Tibial artery (tissue), 4 donors: ENCODE measurements at regions not wholly inside any gene's neighbourhood (a gene's known extent, or its start where the extent isn't known, plus 50 kb on each side); places are given as distances from the start of the nearest gene placed in this dataset.
A peak's percentile ranks its signal among the peaks of the same experiment; 100 is the strongest.
"Not testable (repeated sequence)": the region's sequence is repeated elsewhere in the genome, so short reads cannot be mapped to it uniquely, and the experiment has no call there.

ENCODE experiments used
- DNase-seq, 2 donors: peaks; one replicate each; pipeline ENCODE4 v3.0.0-alpha.2; 2019
- H3K27ac ChIP-seq, 2 donors: fragments of 200-600 bp; sonication (generic) in 1 of 2; 1 replicate in 1 of 2; 2 replicates in 1 of 2; pipeline ENCODE4 v1.5.1; 2018 to 2019; ENCODE audit warnings: mild to moderate bottlenecking in 1 of 2
- H3K27me3 ChIP-seq, 2 donors: fragments of 200-600 bp; sonication (generic) in 1 of 2; one replicate each; pipeline versions ENCODE4 v1.5.1 to v1.6.0; 2016 to 2019
- H3K36me3 ChIP-seq, 3 donors: fragments of 200-600 bp; sonication (generic) in 2 of 3; one replicate each; pipeline ENCODE4 v1.5.1; 2016 to 2019; ENCODE audit warnings: mild to moderate bottlenecking in 2 of 3
- H3K4me1 ChIP-seq, 4 donors: fragments of 200-600 bp; sonication (generic) in 2 of 4; 1 replicate in 3 of 4; 2 replicates in 1 of 4; pipeline ENCODE4 v1.5.1; 2016 to 2019
- H3K4me3 ChIP-seq, 2 donors: fragments of 200-600 bp; sonication (generic) in 1 of 2; 1 replicate in 1 of 2; 2 replicates in 1 of 2; pipeline ENCODE4 v1.5.1; 2018 to 2019; ENCODE audit warnings: mild to moderate bottlenecking in 2 of 2
- H3K9me3 ChIP-seq, 3 donors: fragments of 200-600 bp; sonication (generic) in 1 of 3; one replicate each; pipeline ENCODE4 v1.5.1; 2016 to 2019
- intact Hi-C: fragments of 100-400 bp; cut with DNase I; formaldehyde crosslinking; loops from one replicate; pipeline ENCODE4 v1.15.0; 2023; ENCODE audit warnings: low total_unique reads
- TF ChIP-seq, protein P1 (sequence below), 2 experiments: fragments of 200-600 bp in 1 of 2; fragments of 450-650 bp in 1 of 2; IDR thresholded peaks; one replicate each; pipeline ENCODE4 v1.5.1; 2017 to 2019; ENCODE audit warnings: antibody characterized with exemption in 2 of 2, mild to moderate bottlenecking in 1 of 2, moderate library complexity in 1 of 2

DNA sequence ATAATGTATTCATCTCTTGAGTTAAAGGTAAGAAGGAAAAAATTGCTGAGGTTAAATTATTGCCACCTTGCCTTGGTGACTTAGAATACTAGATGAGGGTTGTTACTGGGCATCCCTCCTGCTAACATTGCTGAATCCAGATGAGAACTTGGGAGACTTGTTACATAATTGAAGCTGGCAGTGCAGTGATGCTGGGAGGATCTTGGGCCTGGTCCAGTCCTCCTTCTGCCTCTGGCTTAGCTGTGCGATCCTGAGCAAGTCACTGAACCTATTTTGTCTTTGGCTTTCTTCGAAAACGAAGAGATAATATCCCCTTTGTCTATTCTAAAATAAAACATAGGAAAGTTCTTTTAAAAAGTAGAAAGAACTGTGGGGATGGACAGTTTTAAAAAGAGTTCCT is 244.9 kb upstream of the NRIP1 start:
- H3K36me3 ChIP-seq, result no peaks in the 10 kb centered on the region
- no peak overlapping the region for H3K27ac ChIP-seq
- intact Hi-C loops, result no loop called here
- no peaks in the 10 kb centered on the region for H3K27me3 ChIP-seq
- TF ChIP-seq, protein P1, sequence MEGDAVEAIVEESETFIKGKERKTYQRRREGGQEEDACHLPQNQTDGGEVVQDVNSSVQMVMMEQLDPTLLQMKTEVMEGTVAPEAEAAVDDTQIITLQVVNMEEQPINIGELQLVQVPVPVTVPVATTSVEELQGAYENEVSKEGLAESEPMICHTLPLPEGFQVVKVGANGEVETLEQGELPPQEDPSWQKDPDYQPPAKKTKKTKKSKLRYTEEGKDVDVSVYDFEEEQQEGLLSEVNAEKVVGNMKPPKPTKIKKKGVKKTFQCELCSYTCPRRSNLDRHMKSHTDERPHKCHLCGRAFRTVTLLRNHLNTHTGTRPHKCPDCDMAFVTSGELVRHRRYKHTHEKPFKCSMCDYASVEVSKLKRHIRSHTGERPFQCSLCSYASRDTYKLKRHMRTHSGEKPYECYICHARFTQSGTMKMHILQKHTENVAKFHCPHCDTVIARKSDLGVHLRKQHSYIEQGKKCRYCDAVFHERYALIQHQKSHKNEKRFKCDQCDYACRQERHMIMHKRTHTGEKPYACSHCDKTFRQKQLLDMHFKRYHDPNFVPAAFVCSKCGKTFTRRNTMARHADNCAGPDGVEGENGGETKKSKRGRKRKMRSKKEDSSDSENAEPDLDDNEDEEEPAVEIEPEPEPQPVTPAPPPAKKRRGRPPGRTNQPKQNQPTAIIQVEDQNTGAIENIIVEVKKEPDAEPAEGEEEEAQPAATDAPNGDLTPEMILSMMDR (IDR thresholded peaks at IDR 0.05), result no peak
- peaks cover 0 to 3% (median 0%) of the 10 kb centered on the region in 4 donors for H3K4me1 ChIP-seq
- no peaks in the 10 kb centered on the region for H3K9me3 ChIP-seq
- no peak overlapping the region for H3K4me3 ChIP-seq
- peak; percentile 45 to 67 for DNase-seq

DNA sequence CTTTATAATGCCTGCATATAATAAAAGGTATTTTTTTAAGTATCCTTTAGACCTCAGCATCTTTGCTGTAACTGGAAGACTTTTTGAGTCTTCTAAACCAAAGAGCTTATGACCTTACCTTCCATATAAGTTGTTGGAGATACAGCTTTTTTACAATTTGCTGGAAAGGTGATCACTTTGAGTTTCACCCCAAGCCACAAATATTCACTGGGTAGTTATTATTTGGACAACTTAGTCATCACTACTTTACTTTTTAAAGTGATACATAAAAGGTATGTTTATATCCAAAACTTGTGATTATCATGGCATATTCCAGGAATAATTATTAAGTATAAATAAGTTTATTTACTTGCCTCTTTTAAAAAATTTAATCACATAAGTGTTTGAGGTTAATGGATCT is 246.7 kb upstream of the NRIP1 start:
- TF ChIP-seq, protein P1 (IDR thresholded peaks at IDR 0.05), result no peak
- Histone ChIP-seq H3K9me3 (no peaks in the 10 kb centered on the region), H3K4me3 (no peak overlapping the region), H3K27me3 (no peaks in the 10 kb centered on the region), H3K4me1 (peaks cover 0 to 3% (median 0%) of the 10 kb centered on the region in 4 donors), H3K27ac (no peak overlapping the region), H3K36me3 (no peaks in the 10 kb centered on the region)
- intact Hi-C loops, result no loop called here
- DNase-seq, result no peak

DNA sequence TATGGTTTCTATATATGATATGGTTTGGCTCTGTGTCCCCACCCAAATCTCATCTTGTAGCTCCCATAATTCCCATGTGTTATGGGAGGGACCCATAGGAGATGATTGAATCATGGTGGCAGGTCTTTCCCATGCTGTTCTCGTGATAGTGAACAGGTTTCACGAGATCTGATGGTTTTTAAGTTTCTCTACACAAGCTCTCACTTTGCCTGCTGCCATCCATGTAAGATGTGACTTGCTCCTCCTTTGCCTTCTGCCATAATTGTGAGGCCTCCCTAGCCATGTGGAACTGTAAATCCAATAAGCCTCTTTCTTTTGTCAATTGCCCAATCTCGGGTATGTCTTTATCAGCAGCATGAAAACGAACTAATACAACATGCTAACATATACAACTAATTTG is 252.2 kb upstream of the NRIP1 start:
- DNase-seq, H3K4me3 ChIP-seq: not testable (repeated sequence)

DNA sequence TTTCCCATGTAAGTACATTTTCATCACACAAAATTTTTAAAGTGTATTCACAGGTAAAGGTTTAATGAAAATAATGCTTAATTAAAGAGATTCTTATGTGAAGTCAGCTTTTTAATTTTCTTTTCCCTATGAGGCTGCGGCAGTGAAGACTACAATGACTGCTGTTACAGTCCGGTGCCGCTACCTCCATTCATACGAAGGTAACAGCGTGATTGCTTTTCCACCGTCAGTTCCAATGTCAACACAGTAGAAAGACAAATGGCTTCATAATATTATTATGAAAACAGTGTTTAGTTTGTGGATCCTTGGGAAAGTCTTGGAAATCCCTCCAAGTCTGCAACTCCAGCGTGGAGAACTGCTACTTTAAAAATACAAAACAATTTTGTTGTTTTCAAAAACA is 254.9 kb upstream of the NRIP1 start:
- no peak for DNase-seq
- TF ChIP-seq, protein P1 (IDR thresholded peaks at IDR 0.05), result no peak
- H3K27me3 ChIP-seq, result no peaks in the 10 kb centered on the region
- H3K36me3 ChIP-seq, result no peaks in the 10 kb centered on the region
- H3K4me1 ChIP-seq, result no peaks in the 10 kb centered on the region
- no peaks in the 10 kb centered on the region for H3K9me3 ChIP-seq
- no peak overlapping the region for H3K4me3 ChIP-seq
- H3K27ac ChIP-seq, result no peak overlapping the region
- intact Hi-C loops, result no loop called here

More for the DNA sequence above, 252.2 kb upstream of the NRIP1 start:
- H3K27ac ChIP-seq, H3K4me1 ChIP-seq, H3K36me3 ChIP-seq, H3K27me3 ChIP-seq, H3K9me3 ChIP-seq, intact Hi-C loops: not testable (repeated sequence)

DNA sequence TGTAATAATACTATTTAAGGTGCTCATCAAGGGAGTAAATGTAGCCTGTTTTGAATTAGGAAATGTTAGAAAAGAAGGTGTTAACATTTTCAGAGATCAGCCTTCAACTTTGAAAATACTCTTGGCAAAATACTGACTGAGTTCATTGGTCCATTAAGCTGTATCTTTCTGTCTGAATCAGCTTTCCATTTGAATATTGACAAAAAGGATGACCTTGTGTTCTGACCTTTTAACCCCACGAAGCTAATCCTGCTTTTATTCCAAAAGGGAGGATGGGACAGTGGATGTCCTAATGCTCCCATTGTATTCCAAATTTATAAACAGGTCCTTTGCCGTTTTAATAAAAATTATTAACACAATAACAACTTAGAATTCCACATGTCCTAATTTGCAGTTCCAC is 259.7 kb upstream of the NRIP1 start:
- DNase-seq, result no peak
- no peaks in the 10 kb centered on the region for H3K4me1 ChIP-seq
- no peak overlapping the region for H3K4me3 ChIP-seq
- intact Hi-C loops, result no loop called here
- TF ChIP-seq, protein P1 (IDR thresholded peaks at IDR 0.05), result no peak
- H3K27me3 ChIP-seq, result no peaks in the 10 kb centered on the region
- H3K36me3 ChIP-seq, result no peaks in the 10 kb centered on the region
- H3K27ac ChIP-seq, result no peak overlapping the region
- peaks cover 0 to 2% (median 0%) of the 10 kb centered on the region in 3 donors for H3K9me3 ChIP-seq

DNA sequence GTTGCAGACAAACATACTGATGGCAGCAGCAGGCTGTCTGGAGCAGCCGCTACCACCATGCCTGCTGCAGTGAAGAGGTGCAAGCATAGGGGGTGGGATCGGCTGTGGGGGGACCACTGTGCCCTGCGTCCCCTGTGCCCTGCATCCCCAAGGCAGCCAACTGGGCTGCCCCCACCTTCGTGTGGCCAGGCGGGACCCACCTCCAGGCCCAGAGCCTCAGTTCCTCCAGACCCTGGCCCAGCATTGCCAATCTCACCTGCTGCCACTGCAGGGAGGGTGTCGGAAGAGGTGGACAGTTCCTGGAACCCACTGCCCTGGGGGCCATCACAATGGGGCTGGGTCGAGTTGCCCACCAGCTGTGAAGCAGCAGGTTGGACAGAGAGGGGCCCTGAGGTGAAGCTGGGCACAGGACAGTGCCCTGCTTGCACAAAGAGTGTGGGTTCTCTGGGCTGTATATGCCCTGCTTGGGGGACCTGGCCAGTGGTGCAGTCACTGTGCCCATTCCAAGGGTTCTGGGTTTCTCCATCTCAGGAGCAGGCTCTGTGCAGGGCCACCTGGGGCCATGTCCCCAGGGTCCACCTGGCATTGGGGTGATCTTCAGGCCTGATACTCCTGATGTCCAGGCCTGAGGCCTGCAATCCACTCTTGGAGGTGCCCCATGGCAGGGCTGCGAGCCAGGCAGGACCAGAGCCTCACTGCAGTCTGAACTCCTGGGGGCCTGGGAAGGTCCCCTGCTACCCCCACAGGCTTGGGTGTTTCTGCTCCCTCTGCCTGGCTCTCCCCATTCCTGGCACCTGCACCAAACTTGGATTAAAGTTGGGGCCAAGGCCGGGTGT is 261.4 kb upstream of the NRIP1 start:
- DNase-seq, result no peak
- Histone ChIP-seq H3K4me3 (no peak overlapping the region), H3K27ac (no peak overlapping the region), H3K9me3 (peaks cover 0 to 2% (median 0%) of the 10 kb centered on the region in 3 donors), H3K4me1 (no peaks in the 10 kb centered on the region), H3K36me3 (no peaks in the 10 kb centered on the region), H3K27me3 (no peaks in the 10 kb centered on the region)
- TF ChIP-seq, protein P1 (IDR thresholded peaks at IDR 0.05), result no peak
- intact Hi-C loops, result no loop called here
